ENCODE measurements at regions not wholly inside any gene's neighbourhood (a gene's known extent, or its start where the extent isn't known, plus 50 kb on each side); places are given as distances from the start of the nearest gene placed in this dataset.

DNA sequence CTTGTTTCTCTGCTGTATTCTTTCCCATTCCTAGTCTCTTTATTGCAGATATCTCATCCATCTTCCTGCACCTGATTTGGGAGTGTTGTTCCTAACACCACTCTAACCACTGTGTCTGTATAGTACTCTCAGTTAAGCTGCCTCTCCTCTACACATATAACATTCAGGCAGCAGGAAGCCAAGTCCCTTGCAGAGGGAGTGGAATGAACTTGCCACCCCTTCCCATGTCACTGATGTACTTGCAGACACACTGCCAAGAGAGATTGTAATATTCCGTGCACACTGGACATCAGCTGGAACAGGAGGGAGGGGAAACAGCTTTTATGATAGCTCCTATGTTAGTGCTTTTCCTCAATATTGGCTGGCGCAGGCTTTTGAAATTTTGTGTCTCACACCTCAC, 281.6 kb upstream of the E2F7 start:
- H3K79me2 ChIP-seq (ENCODE audit: control insufficient read depth, insufficient read depth, low read length): no peaks in the 10 kb centered on the region
- no peak overlapping the region for H3K4me2 ChIP-seq (ENCODE audit: insufficient read depth, low read length)
- intact Hi-C loops (cut with micrococcal nuclease) (no loop called here), in situ Hi-C loops (cut with MboI) (no loop called here)
- FAIRE-seq (no peak), DNase-seq (ENCODE audit: extremely low read depth in 1 of 4, low spot score in 3 of 4) (no peak), ATAC-seq (no peak)
- no peak overlapping the region for H3K4me3 ChIP-seq
- WGBS (ENCODE audit: insufficient coverage, low coverage, missing lambda C conversion rate): 0% methylated on average over 2 of the region's 2 CpGs
- no peaks in the 10 kb centered on the region for H3K9me3 ChIP-seq (replicated peaks; ENCODE audit: control insufficient read depth, insufficient read depth, low read depth, low read length)
- no peaks in the 10 kb centered on the region for H3K9me1 ChIP-seq (ENCODE audit: control insufficient read depth, insufficient read depth, low read length)
- no peaks in the 10 kb centered on the region for H3K36me3 ChIP-seq (ENCODE audit: control insufficient read depth, insufficient read depth, low read length)
- ChIA-PET CTCF (ENCODE audit: low intra/inter-chr PET ratio) (no interaction called here), POLR2A (no interaction called here)
- BruUV-seq (replicated peaks): no TSS peak
- H3K9ac ChIP-seq (ENCODE audit: insufficient read depth in 1 of 2, low read depth in 2 of 2, low read length in 2 of 2): no peak overlapping the region
- H3K4me1 ChIP-seq (replicated peaks in 1 of 2; ENCODE audit: control insufficient read depth in 2 of 2, insufficient read depth in 2 of 2, low read length in 2 of 2): no peaks in the 10 kb centered on the region
- H3K27me3 ChIP-seq (ENCODE audit: control insufficient read depth in 2 of 2, insufficient read depth in 2 of 2, low read length in 2 of 2): no peaks in the 10 kb centered on the region
- no peak overlapping the region for H2AFZ ChIP-seq (ENCODE audit: low read depth, low read length)
- no peaks in the 10 kb centered on the region for H4K20me1 ChIP-seq (replicated peaks; ENCODE audit: control insufficient read depth, insufficient read depth, low read length)
- no peak overlapping the region for H3K27ac ChIP-seq (ENCODE audit: extremely low read depth, low read depth, low read length)
- TF ChIP-seq, protein P1, sequence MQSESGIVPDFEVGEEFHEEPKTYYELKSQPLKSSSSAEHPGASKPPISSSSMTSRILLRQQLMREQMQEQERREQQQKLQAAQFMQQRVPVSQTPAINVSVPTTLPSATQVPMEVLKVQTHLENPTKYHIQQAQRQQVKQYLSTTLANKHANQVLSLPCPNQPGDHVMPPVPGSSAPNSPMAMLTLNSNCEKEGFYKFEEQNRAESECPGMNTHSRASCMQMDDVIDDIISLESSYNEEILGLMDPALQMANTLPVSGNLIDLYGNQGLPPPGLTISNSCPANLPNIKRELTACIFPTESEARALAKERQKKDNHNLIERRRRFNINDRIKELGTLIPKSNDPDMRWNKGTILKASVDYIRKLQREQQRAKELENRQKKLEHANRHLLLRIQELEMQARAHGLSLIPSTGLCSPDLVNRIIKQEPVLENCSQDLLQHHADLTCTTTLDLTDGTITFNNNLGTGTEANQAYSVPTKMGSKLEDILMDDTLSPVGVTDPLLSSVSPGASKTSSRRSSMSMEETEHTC (IDR thresholded peaks at IDR 0.05): no peak
- TF ChIP-seq HINFP (tag; conservative IDR thresholded peaks at IDR 0.05; ENCODE audit: low read depth) (no peak), ZFP1 (CRISPR knock-in tag; IDR thresholded peaks at IDR 0.05) (no peak), HCFC1 (IDR thresholded peaks at IDR 0.05; ENCODE audit: low read depth, low read length) (no peak), MYNN (IDR thresholded peaks at IDR 0.05) (no peak), MYNN (CRISPR knock-in tag; IDR thresholded peaks at IDR 0.05) (no peak), REST (IDR thresholded peaks at IDR 0.05; ENCODE audit: borderline replicate concordance) (no peak), REST (CRISPR knock-in tag; IDR thresholded peaks at IDR 0.05; ENCODE audit: low read depth) (no peak), MED1 (CRISPR knock-in tag; IDR thresholded peaks at IDR 0.05; ENCODE audit: borderline replicate concordance) (no peak), MEF2A (IDR thresholded peaks at IDR 0.05; ENCODE audit: control insufficient read depth, low read depth, low read length) (no peak), NFATC3 (IDR thresholded peaks at IDR 0.05) (no peak)
